ENCODE measurements at regions not wholly inside any gene's neighbourhood (a gene's known extent, or its start where the extent isn't known, plus 50 kb on each side); places are given as distances from the start of the nearest gene placed in this dataset.

DNA sequence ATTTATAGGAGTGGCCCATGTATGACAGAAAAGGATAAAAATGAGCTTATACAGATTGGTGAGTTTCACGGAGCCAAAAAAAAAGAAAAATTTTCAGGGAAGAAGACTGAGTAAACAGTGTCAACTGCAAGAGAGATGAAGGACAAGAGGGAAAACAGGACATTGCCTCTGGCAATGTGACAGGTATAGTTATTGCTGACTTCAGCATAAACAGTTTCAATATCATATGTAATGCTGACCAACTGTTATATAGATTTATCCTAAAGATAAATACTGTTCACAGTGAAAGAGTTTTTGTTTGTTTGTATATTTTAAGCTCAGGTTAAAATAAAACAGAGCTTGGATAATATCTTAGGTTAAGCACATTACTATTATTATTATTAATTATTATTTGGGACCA lies 98.0 kb upstream of the FSIP2 start:
- Histone ChIP-seq H3K36me3 (replicated peaks in 1 of 2; ENCODE audit: insufficient read depth in 1 of 2, low read depth in 2 of 2) (no peaks in the 10 kb centered on the region), H3K9me3 (no peaks in the 10 kb centered on the region), H3K4me1 (no peaks in the 10 kb centered on the region), H3K27ac (no peak overlapping the region), H3K4me3 (no peak overlapping the region), H3K27me3 (no peaks in the 10 kb centered on the region)
- DNase-seq (no peak), ATAC-seq (no peak)
- intact Hi-C loops (cut with DNase I), result no loop called here
- TF ChIP-seq POLR2A (IDR thresholded peaks at IDR 0.05), result no peak
- TF ChIP-seq, protein P1, sequence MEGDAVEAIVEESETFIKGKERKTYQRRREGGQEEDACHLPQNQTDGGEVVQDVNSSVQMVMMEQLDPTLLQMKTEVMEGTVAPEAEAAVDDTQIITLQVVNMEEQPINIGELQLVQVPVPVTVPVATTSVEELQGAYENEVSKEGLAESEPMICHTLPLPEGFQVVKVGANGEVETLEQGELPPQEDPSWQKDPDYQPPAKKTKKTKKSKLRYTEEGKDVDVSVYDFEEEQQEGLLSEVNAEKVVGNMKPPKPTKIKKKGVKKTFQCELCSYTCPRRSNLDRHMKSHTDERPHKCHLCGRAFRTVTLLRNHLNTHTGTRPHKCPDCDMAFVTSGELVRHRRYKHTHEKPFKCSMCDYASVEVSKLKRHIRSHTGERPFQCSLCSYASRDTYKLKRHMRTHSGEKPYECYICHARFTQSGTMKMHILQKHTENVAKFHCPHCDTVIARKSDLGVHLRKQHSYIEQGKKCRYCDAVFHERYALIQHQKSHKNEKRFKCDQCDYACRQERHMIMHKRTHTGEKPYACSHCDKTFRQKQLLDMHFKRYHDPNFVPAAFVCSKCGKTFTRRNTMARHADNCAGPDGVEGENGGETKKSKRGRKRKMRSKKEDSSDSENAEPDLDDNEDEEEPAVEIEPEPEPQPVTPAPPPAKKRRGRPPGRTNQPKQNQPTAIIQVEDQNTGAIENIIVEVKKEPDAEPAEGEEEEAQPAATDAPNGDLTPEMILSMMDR (IDR thresholded peaks at IDR 0.05), result no peak
- WGBS, 2 donors, result 73 to 81% methylated on average over 1 of the region's 1 CpG

DNA sequence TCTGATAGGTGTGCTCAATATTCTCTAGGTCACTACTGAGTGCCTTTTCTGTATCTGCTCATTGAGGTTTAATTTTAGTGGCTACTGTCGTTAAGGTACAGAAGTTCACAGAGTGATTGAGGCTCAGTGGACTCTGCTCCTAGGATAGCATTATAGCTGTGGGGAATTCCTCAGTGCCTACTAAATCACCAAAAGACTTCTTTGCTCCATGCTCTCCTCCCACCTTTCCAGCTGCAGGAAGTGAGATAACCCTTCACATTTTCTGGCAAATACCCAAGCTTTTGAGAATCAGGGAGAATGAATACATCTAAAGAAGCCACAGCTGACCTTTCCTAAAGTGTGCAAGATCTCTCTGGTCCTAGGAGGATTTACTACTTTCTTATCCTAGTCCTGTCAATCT lies 95.2 kb upstream of the FSIP2 start:
- Histone ChIP-seq H3K27ac (no peak overlapping the region), H3K27me3 (no peaks in the 10 kb centered on the region), H3K4me1 (no peaks in the 10 kb centered on the region), H3K36me3 (replicated peaks in 1 of 2; ENCODE audit: insufficient read depth in 1 of 2, low read depth in 2 of 2) (no peaks in the 10 kb centered on the region), H3K4me3 (no peak overlapping the region), H3K9me3 (no peaks in the 10 kb centered on the region)
- ATAC-seq, result no peak
- no peak for DNase-seq
- TF ChIP-seq, protein P1 (IDR thresholded peaks at IDR 0.05), result no peak
- intact Hi-C loops (cut with DNase I), result no loop called here
- WGBS, 2 donors, result 45 to 52% methylated on average over 1 of the region's 1 CpG

DNA sequence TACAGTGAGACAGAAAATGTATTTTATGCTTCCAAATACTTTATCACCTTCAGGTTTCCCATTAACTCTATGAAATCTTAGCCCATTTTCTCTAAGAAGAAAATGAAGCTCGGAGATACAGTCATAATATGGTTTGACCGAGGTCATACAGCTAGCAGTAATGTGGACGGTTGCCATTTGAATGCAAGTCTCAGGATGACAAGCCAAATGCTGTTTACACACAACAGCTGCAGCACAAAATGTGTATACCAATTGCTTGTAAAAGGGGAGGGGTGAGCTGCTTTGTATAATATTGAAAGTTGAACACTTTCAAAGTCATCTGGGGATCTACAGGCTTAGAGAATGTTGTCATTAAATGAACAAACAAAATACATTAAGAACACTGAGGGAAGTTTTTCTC lies 93.8 kb upstream of the FSIP2 start:
- intact Hi-C loops (cut with DNase I), result no loop called here
- H3K9me3 ChIP-seq, result no peaks in the 10 kb centered on the region
- H3K4me1 ChIP-seq, result no peaks in the 10 kb centered on the region
- WGBS, 2 donors, result 42 to 55% methylated on average over 3 of the region's 3 CpGs
- DNase-seq (no peak), ATAC-seq (no peak)
- H3K36me3 ChIP-seq (replicated peaks in 1 of 2; ENCODE audit: insufficient read depth in 1 of 2, low read depth in 2 of 2), result no peaks in the 10 kb centered on the region
- H3K27me3 ChIP-seq, result no peaks in the 10 kb centered on the region
- H3K4me3 ChIP-seq, result no peak overlapping the region
- no peak overlapping the region for H3K27ac ChIP-seq
- no peak for TF ChIP-seq POLR2A (IDR thresholded peaks at IDR 0.05)
- TF ChIP-seq, protein P1 (IDR thresholded peaks at IDR 0.05), result no peak

DNA sequence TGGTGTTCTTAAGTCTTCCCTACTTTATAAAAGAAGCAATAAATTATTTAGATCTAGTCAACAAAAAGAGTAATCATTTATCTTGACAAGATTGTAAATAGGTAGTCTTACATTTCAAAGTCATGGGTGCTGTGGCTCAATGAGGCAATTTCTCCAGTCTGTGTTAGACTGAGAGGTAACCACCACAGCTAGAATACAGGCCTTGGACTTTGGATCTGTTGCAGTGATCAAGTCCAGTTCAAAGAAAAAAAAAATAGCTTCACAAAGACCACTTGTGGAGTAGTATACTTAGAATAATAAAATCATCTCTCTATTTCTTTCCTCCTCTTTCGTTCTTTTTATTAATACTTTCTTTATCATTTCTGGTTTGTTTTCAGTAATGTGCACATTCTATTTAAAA lies 93.1 kb upstream of the FSIP2 start:
- ATAC-seq (peak; percentile 38), DNase-seq (peak in 2 of 4 donors; percentile 5 to 15)
- Histone ChIP-seq H3K4me1 (no peaks in the 10 kb centered on the region), H3K36me3 (replicated peaks in 1 of 2; ENCODE audit: insufficient read depth in 1 of 2, low read depth in 2 of 2) (no peaks in the 10 kb centered on the region), H3K27me3 (no peaks in the 10 kb centered on the region), H3K27ac (no peak overlapping the region), H3K4me3 (no peak overlapping the region), H3K9me3 (no peaks in the 10 kb centered on the region)
- TF ChIP-seq, protein P1 (IDR thresholded peaks at IDR 0.05), result no peak
- TF ChIP-seq POLR2A (IDR thresholded peaks at IDR 0.05), result no peak
- 60 to 64% methylated on average over 1 of the region's 1 CpG for WGBS, 2 donors
- intact Hi-C loops (cut with DNase I), result no loop called here

DNA sequence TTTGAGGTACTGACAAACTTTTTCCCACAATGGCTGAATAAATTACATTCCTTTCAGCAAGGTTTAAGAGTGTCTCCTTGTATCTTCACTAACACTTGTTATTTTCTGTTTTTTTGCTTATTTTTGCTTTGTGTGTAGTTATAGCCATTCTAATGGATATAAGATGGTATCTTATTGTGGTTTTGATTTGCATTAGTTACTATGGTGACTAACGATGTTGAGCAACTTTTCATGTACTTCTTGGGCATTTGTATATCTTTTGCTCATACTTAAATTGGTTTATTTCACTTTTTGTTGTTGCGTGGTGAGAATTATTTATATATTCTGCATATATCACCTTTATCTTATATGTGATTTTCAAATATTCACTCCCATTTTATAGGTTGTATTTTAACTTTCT lies 79.9 kb upstream of the FSIP2 start:
- no peak for ATAC-seq

More for the DNA sequence above, 79.9 kb upstream of the FSIP2 start:
- no peaks in the 10 kb centered on the region for H3K36me3 ChIP-seq (replicated peaks in 1 of 2; ENCODE audit: insufficient read depth in 1 of 2, low read depth in 2 of 2)
- H3K9me3 ChIP-seq, result no peaks in the 10 kb centered on the region
- no peak overlapping the region for H3K4me3 ChIP-seq
- WGBS, 2 donors, result 74 to 85% methylated on average over 2 of the region's 2 CpGs
- intact Hi-C loops (cut with DNase I), result no loop called here
- no peak overlapping the region for H3K27ac ChIP-seq
- H3K4me1 ChIP-seq, result no peaks in the 10 kb centered on the region
- no peak for TF ChIP-seq POLR2A (IDR thresholded peaks at IDR 0.05)
- TF ChIP-seq, protein P1 (IDR thresholded peaks at IDR 0.05), result no peak
- DNase-seq, result no peak
- no peaks in the 10 kb centered on the region for H3K27me3 ChIP-seq

All from body of pancreas (tissue), 4 donors.